Smooth muscle cell (in vitro differentiated cells): ENCODE measurements at regions not wholly inside any gene's neighbourhood (a gene's known extent, or its start where the extent isn't known, plus 50 kb on each side); places are given as distances from the start of the nearest gene placed in this dataset.

Experiments
- DNase-seq: peaks from one replicate; lab custom pipeline; 2025; ENCODE audit not compliant: unreplicated experiment; lab: John Stamatoyannopoulos, UW
- H2AFZ ChIP-seq: fragments of 200-600 bp; sonication (generic); 2 replicates; pipeline ENCODE4 v1.6.0; 2016; ENCODE audit warnings: antibody characterized with exemption, low read depth, mild to moderate bottlenecking
- H3F3A ChIP-seq: fragments of 200-600 bp; sonication (generic); 2 replicates; pipeline ENCODE4 v1.6.0; 2017; ENCODE audit warnings: antibody characterized with exemption, low read depth
- H3K27ac ChIP-seq: fragments of 200-600 bp; sonication (generic); 2 replicates; pipeline ENCODE4 v1.5.1; 2016; ENCODE audit warnings: low read depth, mild to moderate bottlenecking
- H3K27me3 ChIP-seq: fragments of 200-600 bp; sonication (generic); 2 replicates; pipeline ENCODE4 v1.6.1; 2016; ENCODE audit warnings: low read depth, mild to moderate bottlenecking
- H3K36me3 ChIP-seq: fragments of 200-600 bp; sonication (generic); 2 replicates; pipeline ENCODE4 v1.5.1; 2016; ENCODE audit warnings: low read depth
- H3K4me1 ChIP-seq: fragments of 200-600 bp; sonication (generic); 2 replicates; pipeline ENCODE4 v1.5.1; 2016; ENCODE audit warnings: low read depth
- H3K4me2 ChIP-seq: fragments of 200-600 bp; sonication (generic); 2 replicates; pipeline ENCODE4 v1.6.0; 2016; ENCODE audit warnings: mild to moderate bottlenecking
- H3K4me3 ChIP-seq: fragments of 200-600 bp; sonication (generic); 2 replicates; pipeline ENCODE4 v1.5.1; 2016; ENCODE audit warnings: mild to moderate bottlenecking
- H3K79me2 ChIP-seq: fragments of 200-600 bp; sonication (generic); 2 replicates; pipeline ENCODE4 v1.6.0; 2016; ENCODE audit warnings: low read depth, mild to moderate bottlenecking
- H3K9ac ChIP-seq: fragments of 200-600 bp; sonication (generic); 2 replicates; pipeline ENCODE4 v1.6.0; 2016; ENCODE audit warnings: low read depth
- H3K9me3 ChIP-seq: fragments of 200-600 bp; sonication (generic); replicated peaks from 2 replicates; pipeline ENCODE4 v1.5.1; 2016; ENCODE audit warnings: low read depth
- H4K20me1 ChIP-seq: fragments of 200-600 bp; sonication (generic); 2 replicates; pipeline ENCODE4 v1.6.0; 2016; ENCODE audit warnings: low read depth
- CTCF ChIP-seq: fragments of 200-600 bp; sonication (generic); IDR thresholded peaks from 2 replicates; pipeline ENCODE4 v1.5.1; 2017; ENCODE audit warnings: borderline replicate concordance, mild to moderate bottlenecking, antibody characterized with exemption; ENCODE audit not compliant: insufficient read depth, poor library complexity, severe bottlenecking
- WGBS: methylation state at CpG from one replicate; pipeline ENCODE4 v1.1.7; 2016; ENCODE audit warnings: low lambda C conversion rate; 5-methylcytosine and 5-hydroxymethylcytosine counted together

- no peak overlapping the region for H3K9ac ChIP-seq
- H3K9me3 ChIP-seq: no peaks in the 10 kb centered on the region
- no peaks in the 10 kb centered on the region for H3K4me1 ChIP-seq
- H3F3A ChIP-seq: no peaks in the 10 kb centered on the region
- H3K79me2 ChIP-seq: no peaks in the 10 kb centered on the region
- no peak for TF ChIP-seq CTCF
- no peak for DNase-seq
- no peaks in the 10 kb centered on the region for H3K27me3 ChIP-seq
- no peak overlapping the region for H2AFZ ChIP-seq
- H3K27ac ChIP-seq: no peak overlapping the region
- no peak overlapping the region for H3K4me3 ChIP-seq
- H3K36me3 ChIP-seq: no peaks in the 10 kb centered on the region
- H4K20me1 ChIP-seq: no peaks in the 10 kb centered on the region
- WGBS: 89% methylated on average over 10 of the region's 10 CpGs
- H3K4me2 ChIP-seq: no peak overlapping the region
These were observed 279.5 kb downstream of the IRX1 start for GRCh38 chr5:3875144-3875543.

- no peak for TF ChIP-seq CTCF
- no peak overlapping the region for H3K27ac ChIP-seq
These were observed 282.6 kb downstream of the IRX1 start for GRCh38 chr5:3878267-3878666.

GRCh38 chr5:3883040-3883439 is 287.4 kb downstream of the IRX1 start:
- TF ChIP-seq CTCF: no peak
- Histone ChIP-seq H3K9ac (no peak overlapping the region), H3K27ac (no peak overlapping the region), H3F3A (no peaks in the 10 kb centered on the region), H3K36me3 (no peaks in the 10 kb centered on the region), H3K27me3 (no peaks in the 10 kb centered on the region), H2AFZ (no peak overlapping the region), H3K4me2 (no peak overlapping the region), H3K4me1 (no peaks in the 10 kb centered on the region), H3K9me3 (no peaks in the 10 kb centered on the region), H4K20me1 (no peaks in the 10 kb centered on the region), H3K79me2 (no peaks in the 10 kb centered on the region), H3K4me3 (no peak overlapping the region)
- DNase-seq: no peak
- 89% methylated on average over 11 of the region's 11 CpGs for WGBS

More at GRCh38 chr5:3878267-3878666, 282.6 kb downstream of the IRX1 start:
- Histone ChIP-seq H3K4me2 (no peak overlapping the region), H3F3A (no peaks in the 10 kb centered on the region), H3K36me3 (no peaks in the 10 kb centered on the region), H4K20me1 (no peaks in the 10 kb centered on the region), H2AFZ (no peak overlapping the region), H3K9ac (no peak overlapping the region), H3K9me3 (no peaks in the 10 kb centered on the region), H3K4me1 (no peaks in the 10 kb centered on the region), H3K4me3 (no peak overlapping the region), H3K79me2 (no peaks in the 10 kb centered on the region), H3K27me3 (no peaks in the 10 kb centered on the region)
- 82% methylated on average over 4 of the region's 4 CpGs for WGBS
- no peak for DNase-seq

GRCh38 chr5:3886524-3887451 is 291.2 kb downstream of the IRX1 start:
- Histone ChIP-seq H4K20me1 (no peaks in the 10 kb centered on the region), H3K4me2 (no peak overlapping the region), H3K9ac (no peak overlapping the region), H3K27me3 (no peaks in the 10 kb centered on the region), H2AFZ (no peak overlapping the region), H3K27ac (peak overlapping the region; percentile 19), H3F3A (no peaks in the 10 kb centered on the region), H3K4me3 (no peak overlapping the region), H3K9me3 (no peaks in the 10 kb centered on the region), H3K4me1 (no peaks in the 10 kb centered on the region), H3K36me3 (no peaks in the 10 kb centered on the region), H3K79me2 (no peaks in the 10 kb centered on the region)
- 59% methylated on average over 9 of the region's 9 CpGs for WGBS
- no peak for TF ChIP-seq CTCF
- DNase-seq: no peak
